HFFc6 (cell line): ENCODE measurements at regions not wholly inside any gene's neighbourhood (a gene's known extent, or its start where the extent isn't known, plus 50 kb on each side); places are given as distances from the start of the nearest gene placed in this dataset.
"Not testable (repeated sequence)": the region's sequence is repeated elsewhere in the genome, so short reads cannot be mapped to it uniquely, and the experiment has no call there.

ENCODE experiments used
- DNase-seq: peaks from one replicate; pipeline ENCODE4 v3.0.0-alpha.2; 2018
- H3K27ac Mint-ChIP-seq: 2 replicates; pipeline ENCODE4 v1.8.0; 2020; ENCODE audit warnings: mild to moderate bottlenecking, mixed read lengths
- H3K27me3 Mint-ChIP-seq: 2 replicates; pipeline ENCODE4 v1.8.0; 2021; ENCODE audit warnings: mild to moderate bottlenecking, moderate library complexity, mixed read lengths; ENCODE audit not compliant: insufficient read depth
- H3K36me3 Mint-ChIP-seq: 2 replicates; pipeline ENCODE4 v1.8.0; 2021; ENCODE audit warnings: low read depth, mixed read lengths
- H3K4me1 Mint-ChIP-seq: 2 replicates; pipeline ENCODE4 v1.8.0; 2020; ENCODE audit warnings: low read depth, mixed read lengths
- H3K4me3 Mint-ChIP-seq: 2 replicates; pipeline ENCODE4 v1.8.0; 2020; ENCODE audit warnings: mild to moderate bottlenecking, moderate library complexity, mixed read lengths
- H3K9me3 Mint-ChIP-seq: 2 replicates; pipeline ENCODE4 v1.8.0; 2020; ENCODE audit warnings: mild to moderate bottlenecking, mixed read lengths
- CTCF ChIP-seq: fragments of 200-600 bp; sonication (generic); IDR thresholded peaks from 2 replicates; pipeline ENCODE4 v1.5.0; 2021; ENCODE audit warnings: antibody characterized with exemption, mild to moderate bottlenecking

GRCh38 chr18:14460364-14460763 lies 83.0 kb downstream of the POTEC start:
- peaks cover 14% of the 10 kb centered on the region for H3K9me3 Mint-ChIP-seq
- not testable (repeated sequence) for H3K36me3 Mint-ChIP-seq

GRCh38 chr18:14459826-14460225 lies 83.6 kb downstream of the POTEC start:
- H3K4me3 Mint-ChIP-seq, H3K4me1 Mint-ChIP-seq, DNase-seq, H3K36me3 Mint-ChIP-seq, H3K27ac Mint-ChIP-seq, H3K27me3 Mint-ChIP-seq: not testable (repeated sequence)
- peaks cover 14% of the 10 kb centered on the region for H3K9me3 Mint-ChIP-seq

More at GRCh38 chr18:14460364-14460763, 83.0 kb downstream of the POTEC start:
- H3K27me3 Mint-ChIP-seq, H3K4me1 Mint-ChIP-seq, DNase-seq, H3K27ac Mint-ChIP-seq, H3K4me3 Mint-ChIP-seq: not testable (repeated sequence)

- not testable (repeated sequence) for H3K9me3 Mint-ChIP-seq, H3K27me3 Mint-ChIP-seq
Measured at GRCh38 chr18:14458009-14458945, 85.1 kb downstream of the POTEC start.

GRCh38 chr18:14450637-14451009 lies 92.8 kb downstream of the POTEC start:
- not testable (repeated sequence) for H3K36me3 Mint-ChIP-seq, H3K9me3 Mint-ChIP-seq, H3K4me3 Mint-ChIP-seq, DNase-seq, H3K27me3 Mint-ChIP-seq, H3K27ac Mint-ChIP-seq, H3K4me1 Mint-ChIP-seq

More at GRCh38 chr18:14458009-14458945, 85.1 kb downstream of the POTEC start:
- H3K36me3 Mint-ChIP-seq, H3K4me1 Mint-ChIP-seq, H3K4me3 Mint-ChIP-seq, H3K27ac Mint-ChIP-seq, DNase-seq: not testable (repeated sequence)
- peak; percentile 13; the same call in 1 of the 2 replicates for TF ChIP-seq CTCF

GRCh38 chr18:14449995-14450636 lies 93.3 kb downstream of the POTEC start:
- not testable (repeated sequence) for H3K27me3 Mint-ChIP-seq, H3K4me1 Mint-ChIP-seq, H3K9me3 Mint-ChIP-seq, DNase-seq, H3K36me3 Mint-ChIP-seq, H3K4me3 Mint-ChIP-seq, H3K27ac Mint-ChIP-seq

GRCh38 chr18:14449062-14449461 lies 94.3 kb downstream of the POTEC start:
- not testable (repeated sequence) for H3K9me3 Mint-ChIP-seq, H3K4me3 Mint-ChIP-seq, H3K4me1 Mint-ChIP-seq, H3K27me3 Mint-ChIP-seq, H3K36me3 Mint-ChIP-seq, DNase-seq, H3K27ac Mint-ChIP-seq

GRCh38 chr18:14447715-14448114 lies 95.7 kb downstream of the POTEC start:
- not testable (repeated sequence) for H3K9me3 Mint-ChIP-seq, H3K36me3 Mint-ChIP-seq, H3K27ac Mint-ChIP-seq, H3K4me1 Mint-ChIP-seq, DNase-seq, H3K27me3 Mint-ChIP-seq, H3K4me3 Mint-ChIP-seq

- not testable (repeated sequence) for DNase-seq, H3K27ac Mint-ChIP-seq, H3K36me3 Mint-ChIP-seq, H3K27me3 Mint-ChIP-seq, H3K4me3 Mint-ChIP-seq, H3K4me1 Mint-ChIP-seq
- peaks cover 11% of the 10 kb centered on the region for H3K9me3 Mint-ChIP-seq
Measured at GRCh38 chr18:14435460-14435859, 107.9 kb downstream of the POTEC start.

GRCh38 chr18:14432371-14432770 lies 111.0 kb downstream of the POTEC start:
- DNase-seq, H3K9me3 Mint-ChIP-seq, H3K4me1 Mint-ChIP-seq, H3K27ac Mint-ChIP-seq, H3K4me3 Mint-ChIP-seq, H3K27me3 Mint-ChIP-seq, H3K36me3 Mint-ChIP-seq: not testable (repeated sequence)

- not testable (repeated sequence) for H3K27ac Mint-ChIP-seq, H3K27me3 Mint-ChIP-seq, H3K4me3 Mint-ChIP-seq, DNase-seq, H3K36me3 Mint-ChIP-seq, H3K4me1 Mint-ChIP-seq
- H3K9me3 Mint-ChIP-seq: peaks cover 17% of the 10 kb centered on the region; the same call in 1 of the 2 replicates
Measured at GRCh38 chr18:14431031-14431521, 112.3 kb downstream of the POTEC start.
